Stomach (tissue), 8 donors: ENCODE measurements at regions not wholly inside any gene's neighbourhood (a gene's known extent, or its start where the extent isn't known, plus 50 kb on each side); places are given as distances from the start of the nearest gene placed in this dataset.

ENCODE experiments used
- DNase-seq, 2 donors: peaks; one replicate each; pipeline versions ENCODE4 v3.0.0 to v3.0.0-alpha.2; 2013 to 2019
- H3K27ac ChIP-seq, 5 donors: fragments of 200-600 bp in 4 of 5; sonication (generic) in 4 of 5; one replicate each; pipeline ENCODE4 v1.5.1; 2013 to 2019; ENCODE audit warnings: mild to moderate bottlenecking in 1 of 5, moderate library complexity in 1 of 5
- H3K27me3 ChIP-seq, 3 donors: fragments of 200-600 bp; sonication (generic); one replicate each; pipeline ENCODE4 v1.5.1; 2017 to 2019; ENCODE audit warnings: mixed run types in 1 of 3
- H3K36me3 ChIP-seq, 4 donors: fragments of 200-600 bp; sonication (generic); 1 replicate in 3 of 4; 2 replicates in 1 of 4; pipeline ENCODE4 v1.5.1; 2016 to 2019
- H3K4me1 ChIP-seq, 4 donors: fragments of 200-600 bp; sonication (generic); one replicate each; pipeline ENCODE4 v1.5.1; 2016 to 2019
- H3K4me3 ChIP-seq, 4 donors: fragments of 200-600 bp; sonication (generic) in 3 of 4; one replicate each; pipeline ENCODE4 v1.5.1; 2016 to 2019; ENCODE audit warnings: mild to moderate bottlenecking in 1 of 4
- H3K9me3 ChIP-seq, 4 donors: fragments of 200-600 bp; sonication (generic); one replicate each; pipeline ENCODE4 v1.5.1; 2016 to 2019
- CTCF ChIP-seq, 7 experiments: fragments of 450-650 bp in 4 of 7; fragments of 200-600 bp in 3 of 7; sonication (generic) in 3 of 7; IDR thresholded peaks; one replicate each; pipeline ENCODE4 v1.5.1; 2016 to 2019; ENCODE audit warnings: antibody characterized with exemption in 7 of 7, control low read depth in 2 of 7, mild to moderate bottlenecking in 1 of 7
- EP300 ChIP-seq: sonication (generic); formaldehyde crosslinking; IDR thresholded peaks from one replicate; pipeline ENCODE4 v1.6.1; 2017; ENCODE audit warnings: antibody characterized with exemption
- POLR2A ChIP-seq, 4 donors: fragments of 450-650 bp; IDR thresholded peaks; one replicate each; pipeline ENCODE4 v1.6.1; 2016; ENCODE audit warnings: antibody characterized with exemption in 4 of 4, control low read depth in 2 of 4, mild to moderate bottlenecking in 1 of 4, moderate library complexity in 1 of 4
- POLR2AphosphoS5 ChIP-seq, 3 donors: sonication (generic); formaldehyde crosslinking; IDR thresholded peaks; one replicate each; pipeline ENCODE4 v1.6.1; 2016; ENCODE audit warnings: antibody characterized with exemption in 3 of 3
- WGBS, 5 donors: extraction: QIAGEN DNeasy Blood & Tissue Kit in 3 of 5; methylation state at CpG; one replicate each; pipeline versions ENCODE4 v1.1.5 to v1.1.7; 2013 to 2018; 5-methylcytosine and 5-hydroxymethylcytosine counted together
- intact Hi-C: fragments of 100-400 bp; cut with DNase I; formaldehyde crosslinking; loops from one replicate; pipeline ENCODE4 v1.15.1; 2023; ENCODE audit warnings: low total_unique reads
- donor health status: healthy with polysubstance abuse.
- donor health status: Bipolar disorder and iron deficiency.
- donor health status: healthy.

GRCh38 chr9:82333671-82334070, 345.1 kb downstream of the SPATA31D1 start:
- intact Hi-C loops, result no loop called here
- H3K4me3 ChIP-seq, result no peak overlapping the region
- H3K27ac ChIP-seq, result no peak overlapping the region
- no peaks in the 10 kb centered on the region for H3K9me3 ChIP-seq
- peaks cover 0 to 13% (median 11%) of the 10 kb centered on the region in 4 donors for H3K4me1 ChIP-seq
- no peaks in the 10 kb centered on the region for H3K27me3 ChIP-seq
- H3K36me3 ChIP-seq, result no peaks in the 10 kb centered on the region
- WGBS, 5 donors, result 64 to 95% (median 79%) methylated on average over 2 of the region's 2 CpGs
- no peak for DNase-seq
- TF ChIP-seq POLR2A (IDR thresholded peaks at IDR 0.05), result no peak
- no peak for TF ChIP-seq EP300
- TF ChIP-seq CTCF (IDR thresholded peaks at IDR 0.05), result no peak
- no peak for TF ChIP-seq POLR2AphosphoS5 (IDR thresholded peaks at IDR 0.05)

- H3K4me3 ChIP-seq, result no peak overlapping the region
- DNase-seq, result no peak
- no peaks in the 10 kb centered on the region for H3K27me3 ChIP-seq
- H3K9me3 ChIP-seq, result no peaks in the 10 kb centered on the region
- H3K27ac ChIP-seq, result no peak overlapping the region
- H3K4me1 ChIP-seq, result peaks cover 0 to 13% (median 11%) of the 10 kb centered on the region in 4 donors
- intact Hi-C loops, result no loop called here
- no peak for TF ChIP-seq EP300
- no peaks in the 10 kb centered on the region for H3K36me3 ChIP-seq
Observed at GRCh38 chr9:82334286-82334685, 345.7 kb downstream of the SPATA31D1 start.

GRCh38 chr9:82337351-82337750, 348.8 kb downstream of the SPATA31D1 start:
- intact Hi-C loops, result no loop called here
- no peak for TF ChIP-seq POLR2AphosphoS5 (IDR thresholded peaks at IDR 0.05)
- no peak for TF ChIP-seq CTCF (IDR thresholded peaks at IDR 0.05)
- no peak for TF ChIP-seq EP300
- TF ChIP-seq POLR2A (IDR thresholded peaks at IDR 0.05), result no peak
- Histone ChIP-seq H3K27ac (no peak overlapping the region), H3K27me3 (no peaks in the 10 kb centered on the region), H3K4me1 (peaks cover 0 to 5% (median 4%) of the 10 kb centered on the region in 4 donors), H3K36me3 (no peaks in the 10 kb centered on the region), H3K9me3 (no peaks in the 10 kb centered on the region), H3K4me3 (no peak overlapping the region)
- no peak for DNase-seq

- H3K4me1 ChIP-seq, result no peaks in the 10 kb centered on the region
- H3K4me3 ChIP-seq, result no peak overlapping the region
- H3K9me3 ChIP-seq, result peaks cover 0 to 18% (median 11%) of the 10 kb centered on the region in 4 donors
- TF ChIP-seq EP300 (no peak), POLR2A (IDR thresholded peaks at IDR 0.05) (no peak), POLR2AphosphoS5 (IDR thresholded peaks at IDR 0.05) (no peak), CTCF (IDR thresholded peaks at IDR 0.05) (no peak)
- WGBS, 5 donors, result 26 to 43% (median 32%) methylated on average over 2 of the region's 2 CpGs
- intact Hi-C loops, result no loop called here
- H3K27me3 ChIP-seq, result no peaks in the 10 kb centered on the region
- no peak overlapping the region for H3K27ac ChIP-seq
- H3K36me3 ChIP-seq, result no peaks in the 10 kb centered on the region
- no peak for DNase-seq
Observed at GRCh38 chr9:82342046-82342445, 353.5 kb downstream of the SPATA31D1 start.

GRCh38 chr9:82346040-82346439, 357.5 kb downstream of the SPATA31D1 start:
- Histone ChIP-seq H3K4me3 (no peak overlapping the region), H3K4me1 (no peaks in the 10 kb centered on the region), H3K9me3 (peaks cover 0 to 18% (median 12%) of the 10 kb centered on the region in 4 donors), H3K27me3 (no peaks in the 10 kb centered on the region), H3K27ac (no peak overlapping the region), H3K36me3 (no peaks in the 10 kb centered on the region)
- TF ChIP-seq POLR2AphosphoS5 (IDR thresholded peaks at IDR 0.05) (no peak), POLR2A (IDR thresholded peaks at IDR 0.05) (no peak), EP300 (no peak), CTCF (IDR thresholded peaks at IDR 0.05) (no peak)
- no peak for DNase-seq
- 56 to 81% (median 64%) methylated on average over 2 of the region's 2 CpGs for WGBS, 5 donors
- intact Hi-C loops, result no loop called here
